Endothelial cell of umbilical vein (primary cell): ENCODE measurements at regions not wholly inside any gene's neighbourhood (a gene's known extent, or its start where the extent isn't known, plus 50 kb on each side); places are given as distances from the start of the nearest gene placed in this dataset.

ENCODE experiments used
- BruUV-seq: library from RNA; stranded (reverse); fragments of 400-500 nt; replicated peaks from 2 replicates; lab custom pipeline; 2021; lab: Mats Ljungman, UMichigan
- CTCF ChIA-PET: fragments of 300-600, 350-600 bp; sonication (Branson Sonifier 250); formaldehyde crosslinking; loops from one replicate; lab custom pipeline; 2021; ENCODE audit warnings: antibody characterized with exemption, inconsistent platforms; lab: Charles Lee
- POLR2A ChIA-PET: fragments of 300-600, 350-600 bp; sonication (Branson Sonifier 250); formaldehyde crosslinking; loops from one replicate; lab custom pipeline; 2021; ENCODE audit warnings: antibody characterized with exemption, inconsistent platforms; lab: Charles Lee
- DNase-seq: peaks from one replicate; pipeline ENCODE4 v3.0.0-alpha.2; 2011; ENCODE audit warnings: low read depth, low spot score
- FAIRE-seq: peaks from 2 replicates; lab custom pipeline; 2011; peaks lifted over from hg19 to GRCh38; lab: Jason Lieb, UNC
- H2AFZ ChIP-seq: 2 replicates; pipeline ENCODE4 v1.6.0; 2012; ENCODE audit warnings: low read depth, low read length, control low read depth, inconsistent platforms
- H3K27ac ChIP-seq: 2 replicates; pipeline ENCODE4 v1.5.1; 2011; ENCODE audit warnings: low read depth, mild to moderate bottlenecking, control low read depth, low read length, moderate library complexity; ENCODE audit not compliant: insufficient read depth
- H3K27me3 ChIP-seq, 2 experiments: 2 replicates each; pipeline versions ENCODE4 v1.6.0 to v1.6.1; 2011; ENCODE audit warnings: low read length in 2 of 2, mixed read lengths in 1 of 2; ENCODE audit not compliant: control insufficient read depth in 2 of 2, insufficient read depth in 2 of 2
- H3K36me3 ChIP-seq, 2 experiments: 2 replicates in 1 of 2; 3 replicates in 1 of 2; pipeline ENCODE4 v1.5.1; 2011; ENCODE audit warnings: low read length in 2 of 2, mild to moderate bottlenecking in 1 of 2, moderate library complexity in 1 of 2; ENCODE audit not compliant: control insufficient read depth in 2 of 2, insufficient read depth in 2 of 2; ENCODE audit errors: extremely low read depth in 1 of 2
- H3K4me1 ChIP-seq: 3 replicates; pipeline ENCODE4 v1.5.1; 2011; ENCODE audit warnings: mild to moderate bottlenecking, low read length; ENCODE audit not compliant: control insufficient read depth, insufficient read depth; ENCODE audit errors: extremely low read depth
- H3K4me2 ChIP-seq: 2 replicates; pipeline ENCODE4 v1.6.1; 2011; ENCODE audit warnings: low read length, control low read depth, mixed read lengths; ENCODE audit not compliant: insufficient read depth
- H3K4me3 ChIP-seq, 3 experiments: fragments of 200-600 bp in 1 of 3; sonication (generic), shearing (Covaris generic) in 1 of 3; replicated peaks in 1 of 3; 2 replicates each; pipeline ENCODE4 v1.5.1; 2011 to 2016; ENCODE audit warnings: control low read depth in 3 of 3, low read length in 3 of 3, mild to moderate bottlenecking in 2 of 3, inconsistent platforms in 1 of 3, low read depth in 1 of 3, moderate library complexity in 1 of 3; ENCODE audit not compliant: insufficient read depth in 1 of 3
- H3K79me2 ChIP-seq: 2 replicates; pipeline ENCODE4 v1.6.0; 2012; ENCODE audit warnings: low read length, inconsistent platforms; ENCODE audit not compliant: control insufficient read depth, insufficient read depth
- H3K9ac ChIP-seq: replicated peaks from 2 replicates; pipeline ENCODE3; 2011; ENCODE audit warnings: low read length, control low read depth; ENCODE audit not compliant: insufficient read depth; ENCODE audit errors: extremely low read depth
- H3K9me1 ChIP-seq: replicated peaks from 3 replicates; pipeline ENCODE4 v1.6.0; 2011; ENCODE audit warnings: mild to moderate bottlenecking, low read length; ENCODE audit not compliant: control insufficient read depth, insufficient read depth; ENCODE audit errors: extremely low read depth
- H3K9me3 ChIP-seq: replicated peaks from 2 replicates; pipeline ENCODE4 v1.5.1; 2012; ENCODE audit warnings: low read length, inconsistent platforms; ENCODE audit not compliant: control insufficient read depth, insufficient read depth
- H4K20me1 ChIP-seq: replicated peaks from 2 replicates; pipeline ENCODE3; 2011; ENCODE audit warnings: mild to moderate bottlenecking, low read length; ENCODE audit not compliant: control insufficient read depth, insufficient read depth; ENCODE audit errors: extremely low read depth
- CTCF ChIP-seq, 2 donors: IDR thresholded peaks; 1 replicate in 1 of 2; 2 replicates in 1 of 2; pipeline ENCODE4 v1.5.1; 2011; ENCODE audit warnings: low read length in 2 of 2, mild to moderate bottlenecking in 2 of 2, moderate library complexity in 2 of 2, control low read depth in 1 of 2, inconsistent platforms in 1 of 2, low read depth in 1 of 2; ENCODE audit not compliant: insufficient read depth in 1 of 2; ENCODE audit errors: extremely low read depth in 1 of 2
- EZH2 ChIP-seq: IDR thresholded peaks from 2 replicates; pipeline ENCODE4 v1.6.1; 2012; ENCODE audit warnings: borderline replicate concordance, low read depth, mild to moderate bottlenecking, moderate library complexity, low read length, inconsistent platforms; ENCODE audit not compliant: severe bottlenecking
- FOS ChIP-seq: IDR thresholded peaks from 2 replicates; pipeline ENCODE4 v1.6.1; 2011; ENCODE audit warnings: mild to moderate bottlenecking, low read length, moderate library complexity, borderline replicate concordance; ENCODE audit not compliant: insufficient read depth
- GATA2 ChIP-seq: IDR thresholded peaks from 2 replicates; pipeline ENCODE4 v1.7.0; 2011; ENCODE audit warnings: low read depth, mild to moderate bottlenecking, moderate library complexity, mixed read lengths, low read length; ENCODE audit not compliant: insufficient read length, insufficient read depth
- JUN ChIP-seq: IDR thresholded peaks from 2 replicates; pipeline ENCODE4 v1.6.1; 2011; ENCODE audit warnings: borderline replicate concordance, low read depth; ENCODE audit not compliant: insufficient read length, insufficient read depth
- MYC ChIP-seq: IDR thresholded peaks from one replicate; pipeline ENCODE4 v1.6.1; 2011; ENCODE audit warnings: mild to moderate bottlenecking, low read depth, low read length
- POLR2A ChIP-seq: IDR thresholded peaks from 2 replicates; pipeline ENCODE4 v1.6.1; 2012; ENCODE audit warnings: low read depth, mild to moderate bottlenecking, control low read depth, low read length
- POLR2AphosphoS5 ChIP-seq: IDR thresholded peaks from 2 replicates; pipeline ENCODE4 v1.6.1; 2012; ENCODE audit warnings: low read depth, mild to moderate bottlenecking, control low read depth, low read length, moderate library complexity; ENCODE audit not compliant: insufficient read depth
- dilution Hi-C: fragments of 300-500 bp; cut with MboI; formaldehyde crosslinking; loops from one replicate; pipeline ENCODE4 v1.15.0; 2019; ENCODE audit warnings: low sequenced_read_pairs; ENCODE audit not compliant: extremely low pct_ligation_motif_present
- intact Hi-C: fragments of 100-400 bp; cut with micrococcal nuclease; formaldehyde crosslinking; loops from one replicate; pipeline ENCODE4 v1.10.0; 2022
- TF ChIP-seq, protein P1 (sequence below): IDR thresholded peaks from 2 replicates; pipeline ENCODE4 v1.6.1; 2011; ENCODE audit not compliant: insufficient read depth, insufficient read length

GRCh38 chr6:3913077-3913957, 64.1 kb downstream of the FAM50B start:
- intact Hi-C loops (loop anchor here (1.0 to 5.0 kb wide), 6 partner anchors 52 to 631 kb away; partner anchors contain the start of gene FAM50B), dilution Hi-C loops (no loop called here)
- ChIA-PET CTCF (interaction anchor here (0.7 to 7.2 kb wide), 23 partner anchors 9 to 632 kb away, joined by 3 to 81 read pairs (median 4); partner anchors contain the start of genes FAM50B and PXDC1), POLR2A (interaction anchor here (0.9 to 2.7 kb wide), 11 partner anchors 19 to 165 kb away, joined by 3 to 20 read pairs (median 5); partner anchors contain the start of gene FAM50B)
- Histone ChIP-seq H4K20me1 (no peaks in the 10 kb centered on the region), H3K36me3 (no peaks in the 10 kb centered on the region), H3K4me2 (peak overlapping the region; percentile 99), H3K4me3 (peak overlapping the region in 1 of 3 experiments; percentile 10), H3K9me3 (no peaks in the 10 kb centered on the region), H2AFZ (no peak overlapping the region), H3K27ac (peak overlapping the region; percentile 98), H3K9me1 (no peaks in the 10 kb centered on the region), H3K27me3 (no peaks in the 10 kb centered on the region), H3K79me2 (peaks cover 33% of the 10 kb centered on the region), H3K9ac (peak overlapping the region; percentile 98), H3K4me1 (peaks cover 72% of the 10 kb centered on the region)
- BruUV-seq = TSS peak; percentile 59
- FAIRE-seq = peak; percentile 97
- peak; percentile 99 for DNase-seq
- TF ChIP-seq POLR2A (peak; percentile 52), JUN (peak; percentile 93), EZH2 (no peak), CTCF (IDR thresholded peaks at IDR 0.05; ENCODE audit: extremely low read depth in 1 of 2, insufficient read depth in 1 of 2, low read depth in 1 of 2, low read length in 2 of 2) (no peak), POLR2AphosphoS5 (peak; percentile 94), FOS (peak; percentile 92), MYC (no peak), GATA2 (peak; percentile 66)
- TF ChIP-seq, protein P1, sequence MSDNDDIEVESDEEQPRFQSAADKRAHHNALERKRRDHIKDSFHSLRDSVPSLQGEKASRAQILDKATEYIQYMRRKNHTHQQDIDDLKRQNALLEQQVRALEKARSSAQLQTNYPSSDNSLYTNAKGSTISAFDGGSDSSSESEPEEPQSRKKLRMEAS = peak; percentile 49
